ENCODE measurements at regions not wholly inside any gene's neighbourhood (a gene's known extent, or its start where the extent isn't known, plus 50 kb on each side); places are given as distances from the start of the nearest gene placed in this dataset.

GRCh38 chr2:120525056-120526046, 179.4 kb downstream of the INHBB start:
- Mint-ChIP-seq H3K36me3 (no peaks in the 10 kb centered on the region), H3K4me1 (no peaks in the 10 kb centered on the region), H3K9me3 (no peaks in the 10 kb centered on the region), H3K27me3 (peaks cover 29% of the 10 kb centered on the region), H3K27ac (no peak overlapping the region), H3K4me3 (no peak overlapping the region)
- DNase-seq: no peak

GRCh38 chr2:120526047-120526562, 180.2 kb downstream of the INHBB start:
- H3K4me1 Mint-ChIP-seq: no peaks in the 10 kb centered on the region
- H3K27ac Mint-ChIP-seq: no peak overlapping the region
- H3K4me3 Mint-ChIP-seq: no peak overlapping the region
- DNase-seq: no peak
- no peaks in the 10 kb centered on the region for H3K36me3 Mint-ChIP-seq
- H3K9me3 Mint-ChIP-seq: no peaks in the 10 kb centered on the region
- peaks cover 23% of the 10 kb centered on the region for H3K27me3 Mint-ChIP-seq

- no peak overlapping the region for H3K4me3 Mint-ChIP-seq
Measured at GRCh38 chr2:120526997-120527945, 181.3 kb downstream of the INHBB start.

GRCh38 chr2:120528051-120528692, 182.2 kb downstream of the INHBB start:
- DNase-seq: no peak
- Mint-ChIP-seq H3K9me3 (no peaks in the 10 kb centered on the region), H3K27ac (no peak overlapping the region), H3K4me1 (no peaks in the 10 kb centered on the region), H3K36me3 (no peaks in the 10 kb centered on the region), H3K4me3 (no peak overlapping the region), H3K27me3 (peaks cover 11% of the 10 kb centered on the region)

More at GRCh38 chr2:120526997-120527945, 181.3 kb downstream of the INHBB start:
- no peak overlapping the region for H3K27ac Mint-ChIP-seq
- peaks cover 11% of the 10 kb centered on the region for H3K27me3 Mint-ChIP-seq
- no peaks in the 10 kb centered on the region for H3K36me3 Mint-ChIP-seq
- no peaks in the 10 kb centered on the region for H3K4me1 Mint-ChIP-seq
- H3K9me3 Mint-ChIP-seq: no peaks in the 10 kb centered on the region
- DNase-seq: no peak

- H3K4me3 Mint-ChIP-seq: no peak overlapping the region
- H3K4me1 Mint-ChIP-seq: no peaks in the 10 kb centered on the region
- no peak overlapping the region for H3K27ac Mint-ChIP-seq
- no peak for DNase-seq
- H3K27me3 Mint-ChIP-seq: peaks cover 10% of the 10 kb centered on the region
- H3K9me3 Mint-ChIP-seq: no peaks in the 10 kb centered on the region
- no peaks in the 10 kb centered on the region for H3K36me3 Mint-ChIP-seq
Measured at GRCh38 chr2:120528693-120529076, 182.7 kb downstream of the INHBB start.

- Mint-ChIP-seq H3K9me3 (no peaks in the 10 kb centered on the region), H3K27ac (no peak overlapping the region), H3K27me3 (peaks cover 6% of the 10 kb centered on the region), H3K4me3 (no peak overlapping the region), H3K4me1 (no peaks in the 10 kb centered on the region), H3K36me3 (no peaks in the 10 kb centered on the region)
- DNase-seq: no peak
Measured at GRCh38 chr2:120530781-120531180, 184.8 kb downstream of the INHBB start.

- H3K4me3 Mint-ChIP-seq: no peak overlapping the region
- no peak for DNase-seq
- H3K4me1 Mint-ChIP-seq: no peaks in the 10 kb centered on the region
- H3K27ac Mint-ChIP-seq: no peak overlapping the region
- H3K36me3 Mint-ChIP-seq: no peaks in the 10 kb centered on the region
- peaks cover 6% of the 10 kb centered on the region for H3K27me3 Mint-ChIP-seq
- H3K9me3 Mint-ChIP-seq: no peaks in the 10 kb centered on the region
Measured at GRCh38 chr2:120531365-120531764, 185.4 kb downstream of the INHBB start.

GRCh38 chr2:120531863-120532600, 186.1 kb downstream of the INHBB start:
- Mint-ChIP-seq H3K36me3 (no peaks in the 10 kb centered on the region), H3K4me3 (no peak overlapping the region), H3K27ac (no peak overlapping the region), H3K27me3 (peaks cover 6% of the 10 kb centered on the region), H3K4me1 (no peaks in the 10 kb centered on the region), H3K9me3 (no peaks in the 10 kb centered on the region)
- no peak for DNase-seq

- no peaks in the 10 kb centered on the region for H3K9me3 Mint-ChIP-seq
- no peak overlapping the region for H3K4me3 Mint-ChIP-seq
- no peaks in the 10 kb centered on the region for H3K27me3 Mint-ChIP-seq
- DNase-seq: no peak
- H3K36me3 Mint-ChIP-seq: no peaks in the 10 kb centered on the region
- H3K27ac Mint-ChIP-seq: no peak overlapping the region
- H3K4me1 Mint-ChIP-seq: no peaks in the 10 kb centered on the region
Measured at GRCh38 chr2:120533625-120534024, 187.7 kb downstream of the INHBB start.

- Mint-ChIP-seq H3K9me3 (no peaks in the 10 kb centered on the region), H3K36me3 (no peaks in the 10 kb centered on the region), H3K4me1 (no peaks in the 10 kb centered on the region), H3K27me3 (no peaks in the 10 kb centered on the region), H3K4me3 (no peak overlapping the region), H3K27ac (no peak overlapping the region)
- no peak for DNase-seq
Measured at GRCh38 chr2:120534457-120534856, 188.5 kb downstream of the INHBB start.

- Mint-ChIP-seq H3K4me3 (no peak overlapping the region), H3K27ac (no peak overlapping the region), H3K27me3 (no peaks in the 10 kb centered on the region)
Measured at GRCh38 chr2:120535081-120535480, 189.1 kb downstream of the INHBB start.

GRCh38 chr2:120536141-120536540, 190.2 kb downstream of the INHBB start:
- H3K27ac Mint-ChIP-seq: no peak overlapping the region
- no peaks in the 10 kb centered on the region for H3K27me3 Mint-ChIP-seq
- H3K9me3 Mint-ChIP-seq: no peaks in the 10 kb centered on the region
- no peak for DNase-seq
- no peaks in the 10 kb centered on the region for H3K36me3 Mint-ChIP-seq
- H3K4me3 Mint-ChIP-seq: no peak overlapping the region
- H3K4me1 Mint-ChIP-seq: no peaks in the 10 kb centered on the region

More at GRCh38 chr2:120535081-120535480, 189.1 kb downstream of the INHBB start:
- Mint-ChIP-seq H3K36me3 (no peaks in the 10 kb centered on the region), H3K9me3 (no peaks in the 10 kb centered on the region), H3K4me1 (no peaks in the 10 kb centered on the region)
- DNase-seq: no peak

GRCh38 chr2:120538691-120539423, 192.9 kb downstream of the INHBB start:
- no peak overlapping the region for H3K27ac Mint-ChIP-seq
- no peaks in the 10 kb centered on the region for H3K9me3 Mint-ChIP-seq
- H3K4me3 Mint-ChIP-seq: no peak overlapping the region
- H3K4me1 Mint-ChIP-seq: peaks cover 2% of the 10 kb centered on the region
- no peaks in the 10 kb centered on the region for H3K27me3 Mint-ChIP-seq
- no peak for DNase-seq
- H3K36me3 Mint-ChIP-seq: no peaks in the 10 kb centered on the region

All from activated naive CD8-positive, alpha-beta T cell treated with anti-CD3 and anti-CD28 coated beads for 36 hours (primary cell).